ENCODE measurements at regions not wholly inside any gene's neighbourhood (a gene's known extent, or its start where the extent isn't known, plus 50 kb on each side); places are given as distances from the start of the nearest gene placed in this dataset.

DNA sequence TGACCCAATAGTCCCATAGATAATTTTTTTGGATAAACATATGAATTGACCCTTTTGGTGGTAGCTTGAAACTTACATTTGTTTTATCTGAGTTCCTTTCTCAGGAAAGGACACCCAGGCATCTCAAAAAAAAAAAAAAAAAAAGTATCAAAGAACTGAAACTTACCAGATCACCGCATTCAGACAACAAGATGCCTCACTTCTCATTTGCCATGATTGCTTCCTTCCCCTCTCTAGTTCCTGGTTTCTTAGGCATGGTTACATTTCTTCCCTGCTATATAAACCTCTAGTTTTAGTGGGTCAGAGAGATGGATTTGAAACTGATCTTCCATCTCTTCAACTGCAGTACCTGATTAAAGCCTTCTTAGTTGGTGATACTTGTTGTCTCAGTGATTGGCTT, 240.1 kb downstream of the ACKR3 start:
- TF ChIP-seq MXI1 (conservative IDR thresholded peaks at IDR 0.05; ENCODE audit: poor library complexity, severe bottlenecking) (no peak), POLR2AphosphoS5 (IDR thresholded peaks at IDR 0.05) (no peak), RAD21 (conservative IDR thresholded peaks at IDR 0.05) (no peak), EP300 (conservative IDR thresholded peaks at IDR 0.05; ENCODE audit: poor library complexity, severe bottlenecking) (no peak), SMC3 (conservative IDR thresholded peaks at IDR 0.05; ENCODE audit: poor library complexity) (no peak), CTCF (IDR thresholded peaks at IDR 0.05; ENCODE audit: poor library complexity, severe bottlenecking) (no peak), EZH2 (IDR thresholded peaks at IDR 0.05; ENCODE audit: borderline replicate concordance, insufficient read depth, low read length, poor library complexity, severe bottlenecking) (no peak), TAF1 (IDR thresholded peaks at IDR 0.05; ENCODE audit: low read depth) (no peak), REST (IDR thresholded peaks at IDR 0.05; ENCODE audit: borderline replicate concordance) (no peak)
- H2AFZ ChIP-seq (ENCODE audit: low read depth, low read length): no peak overlapping the region
- H3K4me2 ChIP-seq (ENCODE audit: low read length): no peak overlapping the region
- no peaks in the 10 kb centered on the region for H3K9me2 ChIP-seq (ENCODE audit: insufficient read depth, low read length)
- H4K20me1 ChIP-seq (ENCODE audit: insufficient read depth): no peaks in the 10 kb centered on the region
- no peaks in the 10 kb centered on the region for H3K79me2 ChIP-seq (replicated peaks; ENCODE audit: insufficient read depth, low read length)
- no peak overlapping the region for H3K4me3 ChIP-seq (ENCODE audit: low read length)
- no peak overlapping the region for H3K9ac ChIP-seq (ENCODE audit: low read length)
- H3K27me3 ChIP-seq (ENCODE audit: insufficient read depth, low read depth, low read length): no peaks in the 10 kb centered on the region
- H3K9me3 ChIP-seq (ENCODE audit: low read length): no peaks in the 10 kb centered on the region
- H3K36me3 ChIP-seq (ENCODE audit: insufficient read depth, low read length): no peaks in the 10 kb centered on the region
- H3K27ac ChIP-seq (ENCODE audit: low read length): no peak overlapping the region
- H3F3A ChIP-seq (ENCODE audit: insufficient read depth, low read length, poor library complexity, severe bottlenecking): peaks cover 3% of the 10 kb centered on the region

GRCh38 chr2:236811062-236811656, 241.5 kb downstream of the ACKR3 start:
- H4K20me1 ChIP-seq (ENCODE audit: insufficient read depth): no peaks in the 10 kb centered on the region
- peaks cover 3% of the 10 kb centered on the region for H3F3A ChIP-seq (ENCODE audit: insufficient read depth, low read length, poor library complexity, severe bottlenecking)
- H3K36me3 ChIP-seq (ENCODE audit: insufficient read depth, low read length): no peaks in the 10 kb centered on the region
- H3K9me2 ChIP-seq (ENCODE audit: insufficient read depth, low read length): no peaks in the 10 kb centered on the region
- H3K9me3 ChIP-seq (ENCODE audit: low read length): no peaks in the 10 kb centered on the region
- no peaks in the 10 kb centered on the region for H3K27me3 ChIP-seq (ENCODE audit: insufficient read depth, low read depth, low read length)
- H3K4me3 ChIP-seq (ENCODE audit: low read length): no peak overlapping the region
- no peaks in the 10 kb centered on the region for H3K79me2 ChIP-seq (replicated peaks; ENCODE audit: insufficient read depth, low read length)
- no peak overlapping the region for H3K4me2 ChIP-seq (ENCODE audit: low read length)
- no peak for TF ChIP-seq EZH2 (IDR thresholded peaks at IDR 0.05; ENCODE audit: borderline replicate concordance, insufficient read depth, low read length, poor library complexity, severe bottlenecking)
- H3K27ac ChIP-seq (ENCODE audit: low read length): no peak overlapping the region
- no peak overlapping the region for H2AFZ ChIP-seq (ENCODE audit: low read depth, low read length)
- no peak overlapping the region for H3K9ac ChIP-seq (ENCODE audit: low read length)

Data from neural cell (in vitro differentiated cells).